Nephron (organoid): ENCODE measurements at regions not wholly inside any gene's neighbourhood (a gene's known extent, or its start where the extent isn't known, plus 50 kb on each side); places are given as distances from the start of the nearest gene placed in this dataset.

ENCODE experiments used
- H3K27ac Mint-ChIP-seq, 3 experiments: 2 replicates each; pipeline ENCODE4 v1.8.0; 2020; ENCODE audit warnings: mixed read lengths in 3 of 3, mild to moderate bottlenecking in 2 of 3, moderate library complexity in 1 of 3
- H3K27me3 Mint-ChIP-seq: 2 replicates; pipeline ENCODE4 v1.8.0; 2021; ENCODE audit warnings: low read depth, mild to moderate bottlenecking, moderate library complexity, mixed read lengths
- H3K36me3 Mint-ChIP-seq: 2 replicates; pipeline ENCODE4 v1.8.0; 2020; ENCODE audit warnings: low read depth, mixed read lengths
- H3K4me1 Mint-ChIP-seq: 2 replicates; pipeline ENCODE4 v1.8.0; 2020; ENCODE audit warnings: mixed read lengths
- H3K4me3 Mint-ChIP-seq, 3 experiments: 2 replicates each; pipeline ENCODE4 v1.8.0; 2020; ENCODE audit warnings: mild to moderate bottlenecking in 3 of 3, mixed read lengths in 3 of 3, moderate library complexity in 2 of 3
- H3K9me3 Mint-ChIP-seq: 2 replicates; pipeline ENCODE4 v1.8.0; 2020; ENCODE audit warnings: mixed read lengths
- TF ChIP-seq, protein P1 (sequence below), 3 experiments: fragments of 200-600 bp; sonication (generic); IDR thresholded peaks; one replicate each; pipeline ENCODE4 v1.5.0; 2021; ENCODE audit warnings: antibody characterized with exemption in 3 of 3; ENCODE audit not compliant: unreplicated experiment in 3 of 3

- Mint-ChIP-seq H3K36me3 (no peaks in the 10 kb centered on the region), H3K27me3 (peaks cover 4% of the 10 kb centered on the region), H3K4me1 (peaks cover 17% of the 10 kb centered on the region), H3K9me3 (peaks cover 2% of the 10 kb centered on the region), H3K4me3 (no peak overlapping the region), H3K27ac (peak overlapping the region; percentile 68 to 86 (median 73))
- TF ChIP-seq, protein P1, sequence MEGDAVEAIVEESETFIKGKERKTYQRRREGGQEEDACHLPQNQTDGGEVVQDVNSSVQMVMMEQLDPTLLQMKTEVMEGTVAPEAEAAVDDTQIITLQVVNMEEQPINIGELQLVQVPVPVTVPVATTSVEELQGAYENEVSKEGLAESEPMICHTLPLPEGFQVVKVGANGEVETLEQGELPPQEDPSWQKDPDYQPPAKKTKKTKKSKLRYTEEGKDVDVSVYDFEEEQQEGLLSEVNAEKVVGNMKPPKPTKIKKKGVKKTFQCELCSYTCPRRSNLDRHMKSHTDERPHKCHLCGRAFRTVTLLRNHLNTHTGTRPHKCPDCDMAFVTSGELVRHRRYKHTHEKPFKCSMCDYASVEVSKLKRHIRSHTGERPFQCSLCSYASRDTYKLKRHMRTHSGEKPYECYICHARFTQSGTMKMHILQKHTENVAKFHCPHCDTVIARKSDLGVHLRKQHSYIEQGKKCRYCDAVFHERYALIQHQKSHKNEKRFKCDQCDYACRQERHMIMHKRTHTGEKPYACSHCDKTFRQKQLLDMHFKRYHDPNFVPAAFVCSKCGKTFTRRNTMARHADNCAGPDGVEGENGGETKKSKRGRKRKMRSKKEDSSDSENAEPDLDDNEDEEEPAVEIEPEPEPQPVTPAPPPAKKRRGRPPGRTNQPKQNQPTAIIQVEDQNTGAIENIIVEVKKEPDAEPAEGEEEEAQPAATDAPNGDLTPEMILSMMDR (IDR thresholded peaks at IDR 0.05; ENCODE audit: unreplicated experiment in 3 of 3) = no peak
Observed at GRCh38 chr18:76564117-76564516, 69.1 kb upstream of the ZNF516 start.

- H3K9me3 Mint-ChIP-seq = peaks cover 2% of the 10 kb centered on the region
- peaks cover 4% of the 10 kb centered on the region for H3K27me3 Mint-ChIP-seq
- TF ChIP-seq, protein P1 (IDR thresholded peaks at IDR 0.05; ENCODE audit: unreplicated experiment in 3 of 3) = no peak
- H3K36me3 Mint-ChIP-seq = no peaks in the 10 kb centered on the region
- H3K27ac Mint-ChIP-seq = no peak overlapping the region
- peaks cover 17% of the 10 kb centered on the region for H3K4me1 Mint-ChIP-seq
- no peak overlapping the region for H3K4me3 Mint-ChIP-seq
Observed at GRCh38 chr18:76562286-76563122, 67.5 kb upstream of the ZNF516 start.

GRCh38 chr18:76558881-76559667, 64.0 kb upstream of the ZNF516 start:
- no peaks in the 10 kb centered on the region for H3K4me1 Mint-ChIP-seq
- peak overlapping the region in 1 of 3 experiments; percentile 59 for H3K27ac Mint-ChIP-seq
- TF ChIP-seq, protein P1 (IDR thresholded peaks at IDR 0.05; ENCODE audit: unreplicated experiment in 3 of 3) = no peak
- H3K36me3 Mint-ChIP-seq = no peaks in the 10 kb centered on the region
- H3K9me3 Mint-ChIP-seq = peaks cover 2% of the 10 kb centered on the region
- no peaks in the 10 kb centered on the region for H3K27me3 Mint-ChIP-seq
- H3K4me3 Mint-ChIP-seq = no peak overlapping the region

DNA sequence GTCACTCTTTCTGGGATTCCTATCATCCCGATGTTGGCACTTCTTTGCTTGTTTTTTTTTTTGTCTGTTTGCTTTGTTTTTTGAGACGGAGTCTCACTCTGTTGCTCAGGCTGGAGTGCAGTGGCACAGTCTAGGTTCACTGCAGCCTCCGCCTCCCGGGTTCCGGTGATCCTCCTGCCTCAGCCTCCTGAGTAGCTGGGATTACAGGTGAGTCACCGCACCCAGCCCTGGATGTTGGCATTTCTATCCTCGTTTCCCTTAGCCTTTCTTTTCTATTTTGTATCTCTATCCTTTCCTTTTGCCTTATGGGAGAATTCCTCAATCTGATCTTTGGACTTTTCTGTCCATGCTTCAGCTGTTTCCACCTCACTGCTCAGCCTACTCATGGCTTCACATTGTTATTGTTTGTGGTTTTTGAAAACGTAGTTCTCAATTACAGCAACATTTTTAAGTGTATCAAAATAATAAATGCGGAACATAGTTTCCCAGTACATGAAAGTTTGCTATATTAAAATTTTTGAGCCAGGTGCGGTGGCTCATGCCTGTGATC, 62.1 kb upstream of the ZNF516 start:
- H3K27me3 Mint-ChIP-seq = no peaks in the 10 kb centered on the region

DNA sequence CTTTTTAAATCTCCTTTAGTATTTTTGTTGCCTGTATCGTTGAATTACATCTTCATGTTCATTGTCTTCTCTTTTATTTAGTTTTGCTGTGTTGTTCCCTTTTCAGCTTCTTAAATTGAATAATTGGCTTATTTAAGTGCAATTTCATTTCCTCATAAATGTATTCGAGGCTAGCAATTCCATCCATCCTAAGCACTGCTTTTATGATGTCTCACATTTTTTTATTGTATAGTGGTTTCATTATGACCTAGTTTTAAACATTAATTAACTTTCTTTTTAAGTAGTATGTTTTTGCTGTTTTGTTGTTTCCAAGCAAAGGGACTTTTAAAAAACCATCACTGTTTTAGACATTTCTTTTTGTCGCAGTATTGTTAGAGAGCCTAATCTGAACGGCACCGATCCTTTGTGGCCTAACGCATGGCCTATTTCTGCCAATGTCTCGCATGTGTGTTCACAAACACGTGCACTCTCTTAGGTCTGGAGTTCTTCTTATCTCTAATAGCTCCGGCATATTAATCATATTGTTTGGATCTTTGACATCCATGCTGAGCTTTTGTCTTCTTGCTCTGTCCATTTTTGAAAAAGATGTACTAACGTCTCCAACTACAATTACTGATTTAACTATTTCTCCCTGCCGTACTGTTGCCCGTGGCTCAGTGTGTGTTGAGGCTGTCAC, 59.6 kb upstream of the ZNF516 start:
- no peaks in the 10 kb centered on the region for H3K4me1 Mint-ChIP-seq
- peaks cover 5% of the 10 kb centered on the region for H3K9me3 Mint-ChIP-seq
- no peak overlapping the region for H3K27ac Mint-ChIP-seq
- peaks cover 4% of the 10 kb centered on the region for H3K36me3 Mint-ChIP-seq
- TF ChIP-seq, protein P1 (IDR thresholded peaks at IDR 0.05; ENCODE audit: unreplicated experiment in 3 of 3) = no peak
- no peak overlapping the region for H3K4me3 Mint-ChIP-seq
- no peaks in the 10 kb centered on the region for H3K27me3 Mint-ChIP-seq

More for the DNA sequence above, 62.1 kb upstream of the ZNF516 start:
- H3K4me3 Mint-ChIP-seq = no peak overlapping the region
- TF ChIP-seq, protein P1 (IDR thresholded peaks at IDR 0.05; ENCODE audit: unreplicated experiment in 3 of 3) = no peak
- no peaks in the 10 kb centered on the region for H3K36me3 Mint-ChIP-seq
- H3K27ac Mint-ChIP-seq = peak overlapping the region in 1 of 3 experiments; percentile 52
- no peaks in the 10 kb centered on the region for H3K4me1 Mint-ChIP-seq
- peaks cover 2% of the 10 kb centered on the region for H3K9me3 Mint-ChIP-seq
